Stimulated activated CD4-positive, alpha-beta T cell treated with anti-CD3 and anti-CD28 coated beads, Interleukin-15, amount 100 ng/mL, for 48 hours (primary cell): ENCODE measurements at regions not wholly inside any gene's neighbourhood (a gene's known extent, or its start where the extent isn't known, plus 50 kb on each side); places are given as distances from the start of the nearest gene placed in this dataset.

Source experiments
- DNase-seq, 2 donors: peaks; one replicate each; pipeline ENCODE4 v3.0.0-alpha.2; 2020; ENCODE audit warnings: low read depth in 2 of 2

DNA sequence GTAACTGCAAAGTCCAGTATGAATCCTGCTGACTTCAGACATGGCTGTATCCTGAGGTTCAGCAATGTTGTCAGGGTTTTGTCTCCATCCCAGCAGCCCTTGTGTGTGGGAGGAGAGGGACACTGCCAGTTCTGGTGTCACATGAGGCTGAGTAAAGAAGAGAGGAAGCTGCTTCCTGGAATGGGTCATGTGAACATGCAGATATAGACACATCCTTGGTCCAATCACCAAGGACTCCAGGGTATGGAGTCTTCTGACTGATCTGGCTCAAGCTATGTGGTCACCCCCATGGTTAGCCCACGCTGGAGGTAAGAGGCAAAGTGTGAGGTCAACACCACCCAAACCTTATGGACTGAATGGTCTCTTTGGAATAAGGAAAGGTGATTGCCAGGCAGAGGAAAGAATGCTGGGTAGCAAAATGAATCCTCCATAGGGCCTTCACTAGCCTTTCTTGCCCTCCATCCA, 134.4 kb upstream of the SLC1A4 start:
- no peak for DNase-seq

DNA sequence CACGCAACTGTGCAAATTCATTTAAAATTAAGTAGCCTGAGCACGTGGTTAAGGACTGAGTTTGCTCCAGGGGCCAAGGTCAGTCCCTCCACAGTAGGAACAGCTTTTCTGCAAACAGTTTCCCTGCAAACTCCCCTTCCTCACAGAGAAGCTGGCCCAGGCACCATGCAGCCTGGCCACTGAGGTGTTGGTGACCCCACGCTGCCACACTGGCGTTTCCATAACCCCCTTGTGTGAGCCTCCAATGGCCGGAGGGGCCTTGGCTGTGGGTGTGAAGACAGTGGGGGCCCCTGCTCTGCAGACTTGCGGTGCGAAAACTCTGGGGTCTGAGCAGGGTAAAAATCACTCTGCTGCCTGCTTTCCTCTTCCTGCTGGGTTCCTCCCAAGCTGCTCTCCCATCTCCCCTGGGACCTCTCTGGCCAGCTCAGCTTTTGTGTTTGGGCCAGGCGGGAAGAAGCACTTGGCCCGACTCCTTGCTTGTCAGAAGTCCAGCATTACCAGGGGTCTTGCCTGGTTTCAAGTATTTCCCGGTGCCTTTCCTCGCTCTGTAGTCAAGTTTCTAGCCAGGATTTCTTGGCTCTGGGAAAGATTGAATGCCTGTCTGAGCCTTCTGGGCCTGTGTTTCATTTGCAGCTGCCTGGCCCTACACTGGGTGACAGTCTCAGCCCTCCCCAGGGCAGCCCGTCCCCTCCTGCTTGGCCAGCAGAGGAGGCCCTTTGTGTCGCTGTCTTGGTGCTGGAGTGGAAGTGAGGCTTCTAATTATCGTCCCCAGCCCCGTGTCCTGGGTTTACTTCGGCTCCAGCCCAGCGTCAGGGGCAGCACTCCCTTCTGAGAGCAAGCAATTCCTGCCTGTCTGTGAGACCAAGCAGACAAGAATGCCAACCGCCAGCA, 131.4 kb upstream of the SLC1A4 start:
- DNase-seq = no peak

DNA sequence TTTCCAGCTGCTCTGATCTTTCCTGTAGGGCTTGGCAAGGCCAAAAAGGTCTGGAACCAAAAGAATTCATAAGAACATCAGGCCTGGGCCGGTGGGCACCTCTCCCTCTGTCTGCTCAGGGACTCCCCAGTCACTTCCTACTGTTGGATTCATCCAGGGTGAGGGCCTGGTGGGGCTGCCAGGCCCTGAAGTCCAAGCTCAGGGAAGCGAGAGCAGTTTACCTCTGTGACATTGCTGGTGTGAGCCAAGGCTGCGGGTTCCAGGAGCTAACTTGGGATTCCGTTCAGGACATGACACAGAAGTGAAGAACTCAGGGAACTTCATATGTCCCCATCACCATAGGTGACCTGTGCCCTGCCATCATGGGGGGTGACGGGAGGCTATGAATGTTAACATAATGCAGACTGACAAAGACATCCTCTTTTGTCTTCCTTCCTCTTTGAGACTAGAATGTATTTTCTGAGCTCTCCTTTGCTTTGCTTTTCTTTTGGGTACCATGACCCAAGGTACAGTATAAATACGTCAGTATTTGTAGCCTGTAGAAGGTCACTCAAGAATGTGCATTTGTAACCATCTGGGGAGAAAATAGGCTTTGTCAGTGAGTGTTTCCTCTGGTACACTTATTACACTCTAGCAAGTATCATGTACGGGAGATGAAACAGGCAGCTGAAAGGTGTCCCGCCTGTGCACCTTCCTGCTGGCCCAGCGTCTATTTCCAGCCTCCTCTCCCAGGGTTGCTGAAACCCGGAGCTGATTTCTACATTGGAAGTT, 130.5 kb upstream of the SLC1A4 start:
- DNase-seq = no peak

GRCh38 chr2:64859312-64860212, 129.6 kb upstream of the SLC1A4 start:
- no peak for DNase-seq

DNA sequence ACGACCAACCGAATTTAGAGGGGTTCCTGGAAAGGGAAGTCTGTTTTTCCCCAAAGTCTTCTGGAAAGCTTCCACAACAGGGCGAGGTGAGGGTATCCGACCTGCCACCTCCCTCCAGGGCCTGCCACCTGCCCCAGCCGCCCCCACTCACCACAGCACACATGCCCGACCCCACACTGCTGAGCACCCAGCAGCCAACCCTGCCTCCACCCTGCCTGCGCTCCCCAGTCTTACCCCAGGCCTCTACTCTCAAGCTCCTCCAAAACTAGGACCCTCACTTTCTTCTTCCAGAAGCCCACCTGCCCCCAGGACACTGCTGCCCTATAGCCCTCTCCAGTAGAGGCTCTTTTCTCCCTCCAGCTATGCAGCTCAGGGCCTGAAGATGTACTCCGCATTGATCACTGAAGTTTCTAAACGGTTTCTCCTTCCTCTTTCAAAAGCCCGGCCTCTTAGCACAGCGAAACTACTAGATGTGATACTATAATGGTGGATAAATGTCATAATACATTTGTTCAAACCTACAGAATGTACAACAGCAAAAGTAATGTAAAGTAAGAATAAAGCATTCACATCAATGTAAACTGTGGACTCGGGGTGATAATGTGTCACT, 128.8 kb upstream of the SLC1A4 start:
- no peak for DNase-seq

DNA sequence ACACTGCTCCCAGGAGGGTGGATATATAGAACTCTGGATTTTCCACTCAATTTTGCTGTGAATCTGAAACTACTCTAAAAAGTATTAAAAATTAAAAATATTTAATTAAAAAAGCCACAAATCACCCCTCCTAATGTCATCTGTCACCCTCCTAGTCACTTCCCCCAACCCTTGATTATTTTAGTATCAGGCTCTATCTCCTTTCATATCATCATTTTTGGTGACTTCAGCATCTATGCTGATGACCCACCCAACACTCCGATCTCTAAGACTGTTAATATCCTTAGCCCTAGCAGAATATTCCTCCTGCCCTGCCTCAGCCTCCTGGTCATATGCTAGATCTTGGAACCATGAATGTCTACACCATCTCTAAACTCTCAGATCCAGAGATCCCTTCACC, 128.3 kb upstream of the SLC1A4 start:
- no peak for DNase-seq

DNA sequence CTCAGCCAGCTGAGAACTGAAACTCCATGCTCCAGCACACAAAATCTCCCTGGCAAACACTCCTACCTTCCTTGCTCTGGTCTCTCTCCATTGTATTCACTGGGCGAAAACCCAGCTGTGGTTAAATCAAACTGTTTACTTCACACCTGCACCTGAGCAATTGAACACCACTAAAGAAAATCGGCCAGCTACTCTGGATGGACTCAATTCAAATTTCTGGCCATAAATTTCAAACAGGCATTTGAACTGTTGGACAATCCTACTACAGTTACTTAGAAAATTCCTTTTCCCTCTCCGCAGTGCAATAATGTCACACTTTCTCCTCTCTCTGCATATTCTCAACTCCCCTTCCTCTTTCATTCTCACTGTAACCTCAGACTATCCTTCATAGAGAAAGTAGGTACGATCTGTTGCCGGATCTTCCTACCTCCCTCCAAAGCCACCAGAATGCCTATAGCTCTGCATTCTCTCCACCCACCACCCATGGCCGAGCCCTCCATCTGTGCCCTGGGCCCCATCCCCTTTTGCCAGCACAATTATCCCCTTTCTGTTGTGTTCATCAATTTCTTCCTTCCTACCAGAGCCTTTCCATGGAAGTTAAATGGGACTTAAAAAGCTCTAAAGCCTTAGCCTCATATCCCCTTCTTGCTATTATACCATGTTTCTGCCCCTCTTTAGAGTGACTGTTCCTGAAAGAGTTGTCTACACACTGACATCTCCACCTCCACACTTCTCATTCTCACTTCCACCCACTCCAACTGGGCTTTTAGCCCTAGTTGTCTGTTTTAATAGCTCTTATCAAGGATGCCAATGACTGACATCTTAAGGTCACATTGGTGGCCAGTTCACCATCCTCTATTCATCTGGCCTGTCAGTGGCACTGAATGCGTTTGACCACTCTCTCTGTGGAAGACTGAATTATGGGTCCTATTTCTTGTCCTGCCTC, 127.5 kb upstream of the SLC1A4 start:
- DNase-seq = no peak

- DNase-seq = no peak
Measured at GRCh38 chr2:64862623-64863022, 126.6 kb upstream of the SLC1A4 start.

DNA sequence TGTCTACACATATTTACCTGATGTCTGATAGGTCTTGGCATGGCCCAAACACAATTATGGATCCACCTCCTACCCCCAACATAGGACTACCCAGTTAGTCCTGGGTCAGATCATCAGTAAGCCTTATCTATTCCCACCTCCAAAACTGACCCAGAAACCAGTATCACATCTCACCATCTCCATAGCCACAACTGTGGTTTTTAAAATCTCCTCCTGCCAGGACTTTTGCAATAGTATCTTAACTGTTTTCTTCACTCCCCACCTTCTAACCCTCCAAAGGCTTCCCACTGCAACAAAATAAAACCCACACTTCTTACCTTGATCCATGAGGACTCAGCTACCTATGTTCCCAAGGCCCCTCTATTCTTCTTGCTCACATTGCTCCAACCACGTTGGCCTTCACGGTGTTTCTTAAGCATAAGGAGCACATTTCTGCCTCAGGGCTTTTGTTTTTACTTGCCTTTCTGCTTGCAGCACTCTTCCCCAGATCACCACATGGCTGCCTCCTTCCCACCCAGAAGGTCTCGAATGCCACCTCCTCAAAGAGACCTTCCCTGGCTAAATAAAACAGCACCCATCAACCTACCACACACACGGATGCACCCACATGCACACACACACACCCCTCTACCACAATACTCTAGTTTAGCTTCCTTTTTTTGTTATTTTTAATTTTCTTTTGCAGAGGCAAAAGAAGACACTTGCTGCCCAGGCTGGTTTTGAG, 125.9 kb upstream of the SLC1A4 start:
- no peak for DNase-seq

GRCh38 chr2:64865073-64865830, 123.9 kb upstream of the SLC1A4 start:
- peak; percentile 29 to 40 for DNase-seq

GRCh38 chr2:64865831-64866345, 123.3 kb upstream of the SLC1A4 start:
- no peak for DNase-seq

- no peak for DNase-seq
Measured at GRCh38 chr2:64866797-64867196, 122.4 kb upstream of the SLC1A4 start.

DNA sequence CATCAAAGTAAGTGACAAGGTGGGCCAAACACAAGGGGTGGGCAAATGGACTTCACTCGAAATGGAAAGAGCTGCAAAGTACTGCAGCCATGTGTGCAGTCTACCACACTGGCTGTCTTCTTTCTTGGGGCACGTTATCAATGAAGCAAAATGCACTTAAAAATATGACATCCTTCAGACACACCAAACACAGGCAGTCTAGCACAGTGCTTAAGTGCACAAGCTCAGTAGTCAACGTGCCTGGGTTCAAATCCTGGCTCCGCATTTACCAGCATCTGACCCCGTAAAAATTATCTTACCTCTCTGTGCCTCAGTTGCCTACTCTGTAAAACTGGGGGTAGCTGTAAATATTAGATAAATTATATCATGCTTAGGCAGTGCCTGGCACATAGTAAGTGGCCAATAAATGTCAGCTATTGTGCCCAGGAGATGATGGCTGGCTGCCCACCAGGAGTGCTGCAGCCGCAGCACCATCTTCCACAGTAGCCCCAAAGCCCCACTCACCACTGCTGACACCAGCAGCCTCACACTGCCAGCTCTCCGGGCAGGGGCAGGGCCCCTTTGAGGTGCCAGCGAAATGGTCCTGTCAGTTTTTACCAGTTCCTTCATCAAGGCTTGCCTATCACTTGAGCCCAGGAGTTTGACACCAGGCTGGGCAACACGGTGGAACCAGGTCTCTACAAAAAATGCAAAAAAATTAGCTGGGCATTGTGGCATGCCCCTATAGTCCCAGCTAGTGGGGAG, 121.8 kb upstream of the SLC1A4 start:
- no peak for DNase-seq

GRCh38 chr2:64869126-64869525, 120.1 kb upstream of the SLC1A4 start:
- DNase-seq = no peak

- DNase-seq = peak; percentile 56 to 69
Measured at GRCh38 chr2:64873472-64873924, 115.7 kb upstream of the SLC1A4 start.

GRCh38 chr2:64874593-64874992, 114.6 kb upstream of the SLC1A4 start:
- DNase-seq = no peak

DNA sequence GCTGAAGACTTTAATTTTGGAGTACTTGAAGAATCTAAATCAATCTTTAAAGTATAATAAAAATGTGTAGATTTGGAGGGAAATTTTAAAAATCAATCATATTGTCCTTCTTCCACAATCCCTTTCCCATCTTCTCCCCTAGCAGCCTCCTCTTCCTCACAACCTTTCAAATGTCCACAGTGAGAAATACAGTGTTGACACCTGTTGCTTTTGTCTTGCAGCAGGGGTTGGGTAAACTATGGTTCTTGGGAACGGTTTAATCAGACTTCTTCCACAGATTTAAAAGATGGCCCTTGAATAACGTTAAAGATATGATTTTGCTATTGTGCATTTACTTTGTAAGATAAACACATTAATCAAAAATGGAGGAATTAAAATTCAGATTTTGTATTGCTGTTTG, 113.8 kb upstream of the SLC1A4 start:
- no peak for DNase-seq

DNA sequence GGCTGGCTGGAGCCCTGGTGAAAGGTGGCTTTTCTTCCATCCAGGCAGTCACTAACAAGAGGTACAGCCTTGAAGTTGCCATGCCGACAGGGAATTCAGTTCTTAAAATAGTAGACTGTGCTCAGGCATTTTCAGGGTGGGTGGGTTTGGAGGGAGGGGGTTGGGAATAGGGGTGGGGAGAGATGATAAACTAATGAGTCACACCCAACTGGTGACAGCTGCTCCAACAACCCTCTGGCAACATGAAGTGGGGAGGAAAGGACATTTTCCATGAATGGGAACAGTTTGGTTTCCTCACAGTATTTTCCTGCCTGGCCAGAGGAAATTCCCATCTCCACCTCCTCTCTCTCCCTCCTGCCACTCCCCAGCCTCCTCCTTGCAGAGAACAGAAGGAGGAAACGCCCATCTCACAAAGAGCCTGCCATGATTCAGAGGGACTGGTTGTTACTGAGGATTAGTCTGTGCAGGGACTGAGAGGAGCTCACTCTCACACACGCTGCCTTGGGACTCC, 113.0 kb upstream of the SLC1A4 start:
- no peak for DNase-seq
